WERI-Rb-1 (cell line): ENCODE measurements at regions not wholly inside any gene's neighbourhood (a gene's known extent, or its start where the extent isn't known, plus 50 kb on each side); places are given as distances from the start of the nearest gene placed in this dataset.

ENCODE experiments used
- DNase-seq: peaks from one replicate; pipeline ENCODE4 v3.0.0-alpha.2; 2020
- H3K27ac ChIP-seq: fragments of 250-450 bp; sonication (Bioruptor Pico); 2 replicates; pipeline ENCODE4 v1.5.1; 2020; ENCODE audit warnings: mild to moderate bottlenecking, moderate library complexity
- H3K27me3 ChIP-seq: fragments of 250-450 bp; sonication (Bioruptor Pico); 2 replicates; pipeline ENCODE4 v1.5.1; 2021; ENCODE audit warnings: mild to moderate bottlenecking, low read depth, moderate library complexity; ENCODE audit not compliant: insufficient read depth, severe bottlenecking
- H3K36me3 ChIP-seq: fragments of 250-450 bp; sonication (Bioruptor Pico); 2 replicates; pipeline ENCODE4 v1.5.1; 2020; ENCODE audit warnings: mild to moderate bottlenecking, moderate library complexity
- H3K4me3 ChIP-seq: 2 replicates; pipeline ENCODE4 v1.5.1; 2011; ENCODE audit warnings: low read depth, mild to moderate bottlenecking, control low read depth, low read length
- H3K9me3 ChIP-seq: fragments of 250-450 bp; sonication (Bioruptor Pico); 2 replicates; pipeline ENCODE4 v1.5.1; 2021; ENCODE audit warnings: mild to moderate bottlenecking, moderate library complexity; ENCODE audit not compliant: severe bottlenecking
- CTCF ChIP-seq: IDR thresholded peaks from 2 replicates; pipeline ENCODE4 v1.5.1; 2011; ENCODE audit warnings: low read depth, mild to moderate bottlenecking, control low read depth, inconsistent platforms, low read length

DNA sequence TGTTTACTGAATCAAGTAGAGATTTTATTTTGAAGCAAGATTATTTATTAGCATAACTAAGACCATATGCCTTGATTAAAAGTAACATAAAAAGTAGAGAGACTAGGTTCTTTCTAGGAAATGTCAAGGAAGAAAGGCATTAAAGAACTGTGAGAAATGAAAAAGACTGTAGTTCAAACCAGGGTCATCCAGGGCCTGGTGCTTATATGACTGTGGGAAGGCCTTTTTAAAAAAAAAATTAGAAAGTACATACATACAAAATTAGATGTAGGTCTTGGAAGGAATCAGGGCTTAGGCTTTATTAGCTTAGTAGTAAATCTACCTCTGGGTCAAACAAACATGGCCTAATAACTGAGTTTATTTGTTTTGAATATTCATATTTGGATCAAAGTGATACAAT lies 173.9 kb upstream of the TBL1XR1 start:
- Histone ChIP-seq H3K27me3 (no peaks in the 10 kb centered on the region), H3K9me3 (no peaks in the 10 kb centered on the region)

DNA sequence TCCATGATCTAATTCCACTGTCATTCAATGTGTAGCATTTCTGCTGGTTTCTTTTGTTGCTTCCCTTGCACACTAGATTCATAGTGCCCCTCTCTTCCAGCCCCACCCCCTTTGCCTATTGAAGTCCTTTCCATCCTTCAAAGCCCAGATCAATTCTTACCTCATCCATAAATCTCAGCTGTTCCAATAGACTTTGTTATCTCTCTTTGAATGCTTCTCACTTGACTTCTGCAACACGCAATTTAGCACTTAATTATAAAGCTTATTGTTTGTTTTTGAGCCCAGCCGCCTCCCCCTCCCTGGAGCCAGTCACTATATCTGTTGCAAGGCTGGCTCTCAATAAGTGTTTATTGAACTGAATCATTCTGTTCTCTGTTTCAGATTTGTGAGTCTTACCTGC lies 174.6 kb upstream of the TBL1XR1 start:
- no peak for TF ChIP-seq CTCF
- Histone ChIP-seq H3K9me3 (no peaks in the 10 kb centered on the region), H3K36me3 (no peaks in the 10 kb centered on the region), H3K27ac (no peak overlapping the region), H3K4me3 (no peak overlapping the region), H3K27me3 (no peaks in the 10 kb centered on the region)
- no peak for DNase-seq

More for the DNA sequence above, 173.9 kb upstream of the TBL1XR1 start:
- TF ChIP-seq CTCF = no peak
- H3K36me3 ChIP-seq = no peaks in the 10 kb centered on the region
- no peak overlapping the region for H3K27ac ChIP-seq
- H3K4me3 ChIP-seq = no peak overlapping the region
- DNase-seq = no peak

GRCh38 chr3:177374323-177374722 lies 177.0 kb upstream of the TBL1XR1 start:
- no peak for DNase-seq
- TF ChIP-seq CTCF = no peak
- Histone ChIP-seq H3K9me3 (no peaks in the 10 kb centered on the region), H3K27ac (no peak overlapping the region), H3K4me3 (no peak overlapping the region), H3K27me3 (no peaks in the 10 kb centered on the region), H3K36me3 (no peaks in the 10 kb centered on the region)

- Histone ChIP-seq H3K4me3 (no peak overlapping the region), H3K27ac (no peak overlapping the region), H3K27me3 (no peaks in the 10 kb centered on the region), H3K9me3 (no peaks in the 10 kb centered on the region), H3K36me3 (no peaks in the 10 kb centered on the region)
- DNase-seq = no peak
- no peak for TF ChIP-seq CTCF
These were observed 178.0 kb upstream of the TBL1XR1 start for GRCh38 chr3:177375316-177375715.

GRCh38 chr3:177377166-177377565 lies 179.9 kb upstream of the TBL1XR1 start:
- no peaks in the 10 kb centered on the region for H3K36me3 ChIP-seq
- TF ChIP-seq CTCF = no peak
- no peaks in the 10 kb centered on the region for H3K27me3 ChIP-seq
- H3K27ac ChIP-seq = no peak overlapping the region
- H3K9me3 ChIP-seq = peaks cover 3% of the 10 kb centered on the region
- no peak overlapping the region for H3K4me3 ChIP-seq
- no peak for DNase-seq

GRCh38 chr3:177378168-177378567 lies 180.9 kb upstream of the TBL1XR1 start:
- no peak for DNase-seq
- no peak for TF ChIP-seq CTCF

More at GRCh38 chr3:177378168-177378567, 180.9 kb upstream of the TBL1XR1 start:
- Histone ChIP-seq H3K27me3 (no peaks in the 10 kb centered on the region), H3K4me3 (no peak overlapping the region), H3K36me3 (no peaks in the 10 kb centered on the region), H3K9me3 (peaks cover 3% of the 10 kb centered on the region), H3K27ac (no peak overlapping the region)
